Lower lobe of right lung (tissue), 2 donors: ENCODE measurements at regions not wholly inside any gene's neighbourhood (a gene's known extent, or its start where the extent isn't known, plus 50 kb on each side); places are given as distances from the start of the nearest gene placed in this dataset.

Experiments
- ATAC-seq, 2 donors: fragments of 200-7000 bp; cut with Tn5 transposase; one replicate each; pipeline ENCODE4 v1.9.1; 2020 to 2022; ENCODE audit warnings: mild to moderate bottlenecking in 2 of 2, moderate library complexity in 2 of 2
- DNase-seq: peaks from one replicate; pipeline ENCODE4 v3.0.0-alpha.2; 2020
- H3K27ac ChIP-seq: fragments of 200-600 bp; one replicate; pipeline ENCODE4 v1.8.0; 2022
- H3K27me3 ChIP-seq: fragments of 200-600 bp; one replicate; pipeline ENCODE4 v1.8.0; 2022; ENCODE audit warnings: low read depth
- H3K36me3 ChIP-seq: fragments of 200-600 bp; one replicate; pipeline ENCODE4 v1.8.0; 2022; ENCODE audit warnings: mild to moderate bottlenecking
- H3K4me1 ChIP-seq: fragments of 200-600 bp; one replicate; pipeline ENCODE4 v1.8.0; 2022
- H3K4me3 ChIP-seq: fragments of 200-600 bp; one replicate; pipeline ENCODE4 v1.8.0; 2022; ENCODE audit warnings: mild to moderate bottlenecking
- H3K9me3 ChIP-seq: fragments of 200-600 bp; one replicate; pipeline ENCODE4 v1.8.0; 2022
- intact Hi-C: fragments of 100-400 bp; cut with DNase I; formaldehyde crosslinking; loops from one replicate; pipeline ENCODE4 v1.11.0; 2022
- TF ChIP-seq, protein P1 (sequence below): fragments of 200-600 bp; IDR thresholded peaks from one replicate; pipeline ENCODE4 v1.8.0; 2022; ENCODE audit warnings: antibody characterized with exemption, mild to moderate bottlenecking
- donor health status: DM: no; HTN: yes; CAD: no; lungs with severe emphysema.

- Histone ChIP-seq H3K27ac (no peak overlapping the region), H3K27me3 (no peaks in the 10 kb centered on the region), H3K36me3 (no peaks in the 10 kb centered on the region), H3K4me1 (no peaks in the 10 kb centered on the region), H3K4me3 (no peak overlapping the region), H3K9me3 (peaks cover 1% of the 10 kb centered on the region)
- TF ChIP-seq, protein P1, sequence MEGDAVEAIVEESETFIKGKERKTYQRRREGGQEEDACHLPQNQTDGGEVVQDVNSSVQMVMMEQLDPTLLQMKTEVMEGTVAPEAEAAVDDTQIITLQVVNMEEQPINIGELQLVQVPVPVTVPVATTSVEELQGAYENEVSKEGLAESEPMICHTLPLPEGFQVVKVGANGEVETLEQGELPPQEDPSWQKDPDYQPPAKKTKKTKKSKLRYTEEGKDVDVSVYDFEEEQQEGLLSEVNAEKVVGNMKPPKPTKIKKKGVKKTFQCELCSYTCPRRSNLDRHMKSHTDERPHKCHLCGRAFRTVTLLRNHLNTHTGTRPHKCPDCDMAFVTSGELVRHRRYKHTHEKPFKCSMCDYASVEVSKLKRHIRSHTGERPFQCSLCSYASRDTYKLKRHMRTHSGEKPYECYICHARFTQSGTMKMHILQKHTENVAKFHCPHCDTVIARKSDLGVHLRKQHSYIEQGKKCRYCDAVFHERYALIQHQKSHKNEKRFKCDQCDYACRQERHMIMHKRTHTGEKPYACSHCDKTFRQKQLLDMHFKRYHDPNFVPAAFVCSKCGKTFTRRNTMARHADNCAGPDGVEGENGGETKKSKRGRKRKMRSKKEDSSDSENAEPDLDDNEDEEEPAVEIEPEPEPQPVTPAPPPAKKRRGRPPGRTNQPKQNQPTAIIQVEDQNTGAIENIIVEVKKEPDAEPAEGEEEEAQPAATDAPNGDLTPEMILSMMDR = no peak
- DNase-seq (no peak), ATAC-seq (peak in 1 of 2 donors; percentile 50)
- intact Hi-C loops = no loop called here
Observed at GRCh38 chr12:38392554-38393144, 76.1 kb downstream of the ALG10B start.

- Histone ChIP-seq H3K9me3 (peaks cover 7% of the 10 kb centered on the region), H3K36me3 (no peaks in the 10 kb centered on the region), H3K27ac (no peak overlapping the region), H3K4me1 (no peaks in the 10 kb centered on the region), H3K27me3 (no peaks in the 10 kb centered on the region), H3K4me3 (no peak overlapping the region)
- intact Hi-C loops = no loop called here
- TF ChIP-seq, protein P1 = no peak
- ATAC-seq (no peak), DNase-seq (no peak)
Observed at GRCh38 chr12:38399711-38400206, 83.2 kb downstream of the ALG10B start.

DNA sequence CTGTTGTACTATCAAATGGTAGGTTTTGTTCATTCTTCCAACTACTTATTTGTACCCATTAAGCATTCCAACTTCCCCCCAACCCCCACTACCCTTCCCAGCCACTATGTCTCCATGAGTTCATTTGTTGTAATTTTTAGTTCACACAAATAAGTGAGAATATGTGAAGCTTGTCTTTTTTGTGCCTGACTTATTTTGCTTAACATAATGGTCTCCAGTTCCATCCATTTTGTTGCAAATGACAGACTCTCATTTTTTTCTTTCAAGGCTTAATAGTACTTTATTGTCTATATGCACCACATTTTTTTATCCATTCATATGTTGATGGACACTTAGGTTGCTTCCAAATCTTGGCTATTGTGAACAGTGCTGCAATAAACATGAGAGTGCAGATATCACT lies 86.2 kb downstream of the ALG10B start:
- DNase-seq = no peak
- H3K27ac ChIP-seq = no peak overlapping the region
- intact Hi-C loops = no loop called here
- TF ChIP-seq, protein P1 = no peak
- H3K4me3 ChIP-seq = no peak overlapping the region
- H3K4me1 ChIP-seq = no peaks in the 10 kb centered on the region
- H3K9me3 ChIP-seq = peaks cover 5% of the 10 kb centered on the region
- no peak for ATAC-seq
- H3K27me3 ChIP-seq = no peaks in the 10 kb centered on the region
- no peaks in the 10 kb centered on the region for H3K36me3 ChIP-seq

DNA sequence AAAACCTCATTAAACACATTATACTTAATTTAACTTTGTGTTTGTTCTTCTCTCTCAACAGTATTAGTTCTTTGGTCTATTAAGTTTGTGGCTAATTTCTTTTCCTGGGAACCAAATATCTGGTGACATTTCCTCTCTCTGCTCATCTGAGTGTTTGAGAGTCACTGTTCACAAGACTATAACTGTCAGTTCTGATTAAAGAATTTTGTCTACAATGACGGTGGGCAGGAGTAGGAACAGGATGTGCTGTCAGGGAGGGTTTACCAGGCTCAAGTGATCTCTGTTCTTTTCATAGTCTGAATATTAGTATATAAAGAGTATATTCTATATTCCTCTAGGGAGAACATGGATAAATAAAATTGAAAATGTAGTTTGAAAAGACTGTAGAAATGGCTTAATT lies 92.9 kb downstream of the ALG10B start:
- Histone ChIP-seq H3K4me1 (no peaks in the 10 kb centered on the region), H3K36me3 (no peaks in the 10 kb centered on the region), H3K27me3 (no peaks in the 10 kb centered on the region), H3K27ac (no peak overlapping the region), H3K4me3 (no peak overlapping the region), H3K9me3 (no peaks in the 10 kb centered on the region)
- DNase-seq = no peak
- no peak for ATAC-seq
- TF ChIP-seq, protein P1 = no peak
- intact Hi-C loops = no loop called here

DNA sequence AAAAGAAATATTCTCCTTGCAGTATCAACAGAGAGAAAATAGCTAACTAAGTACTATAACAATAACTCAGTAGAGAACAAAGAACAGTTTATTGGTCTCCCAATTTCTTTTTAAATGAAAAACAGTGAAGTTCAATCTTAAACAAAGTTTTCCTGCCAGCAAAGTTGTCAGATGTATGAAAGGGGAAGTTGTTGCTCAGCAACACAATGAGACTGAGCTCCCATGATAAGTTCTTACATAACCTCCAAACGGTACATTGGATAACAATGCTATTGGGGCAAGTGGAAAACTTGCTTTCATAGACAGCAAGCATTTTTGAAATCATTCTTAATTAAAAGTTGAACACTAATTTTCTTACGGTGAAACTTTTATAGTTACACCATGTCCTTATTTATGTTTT lies 94.9 kb downstream of the ALG10B start:
- no peak overlapping the region for H3K27ac ChIP-seq
- ATAC-seq (peak in 1 of 2 donors; percentile 51), DNase-seq (no peak)
- no peak overlapping the region for H3K4me3 ChIP-seq
- TF ChIP-seq, protein P1 = no peak
- no peaks in the 10 kb centered on the region for H3K27me3 ChIP-seq
- intact Hi-C loops = no loop called here
- no peaks in the 10 kb centered on the region for H3K36me3 ChIP-seq
- H3K4me1 ChIP-seq = no peaks in the 10 kb centered on the region
- no peaks in the 10 kb centered on the region for H3K9me3 ChIP-seq
